GM21360 (cell line): ENCODE measurements at regions not wholly inside any gene's neighbourhood (a gene's known extent, or its start where the extent isn't known, plus 50 kb on each side); places are given as distances from the start of the nearest gene placed in this dataset.

Experiments used
- ATAC-seq: cut with Tn5 transposase; IDR thresholded peaks from one replicate; pipeline ENCODE4 v1.9.1; 2021; ENCODE audit warnings: mild to moderate bottlenecking, moderate library complexity; ENCODE audit not compliant: unreplicated experiment

DNA sequence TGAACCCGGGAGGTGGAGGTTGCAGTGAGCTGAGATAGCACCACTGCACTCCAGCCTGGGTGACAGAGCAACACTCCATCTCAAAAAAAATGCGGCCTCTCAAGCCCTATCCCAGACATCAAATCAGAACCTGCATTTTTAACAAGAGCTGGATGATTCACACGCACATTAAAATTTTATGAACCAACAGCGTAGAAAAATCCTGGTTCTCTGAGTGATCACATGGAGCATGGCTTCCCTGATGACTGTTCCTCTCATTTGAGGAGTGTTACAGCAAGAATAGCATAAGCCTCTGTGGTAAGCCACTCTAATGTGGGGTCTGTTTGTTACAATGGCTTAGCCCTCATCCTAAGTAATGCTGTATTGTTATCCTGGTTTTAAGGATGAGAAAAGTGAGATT lies 163.6 kb downstream of the BRMS1L start:
- no peak for ATAC-seq

DNA sequence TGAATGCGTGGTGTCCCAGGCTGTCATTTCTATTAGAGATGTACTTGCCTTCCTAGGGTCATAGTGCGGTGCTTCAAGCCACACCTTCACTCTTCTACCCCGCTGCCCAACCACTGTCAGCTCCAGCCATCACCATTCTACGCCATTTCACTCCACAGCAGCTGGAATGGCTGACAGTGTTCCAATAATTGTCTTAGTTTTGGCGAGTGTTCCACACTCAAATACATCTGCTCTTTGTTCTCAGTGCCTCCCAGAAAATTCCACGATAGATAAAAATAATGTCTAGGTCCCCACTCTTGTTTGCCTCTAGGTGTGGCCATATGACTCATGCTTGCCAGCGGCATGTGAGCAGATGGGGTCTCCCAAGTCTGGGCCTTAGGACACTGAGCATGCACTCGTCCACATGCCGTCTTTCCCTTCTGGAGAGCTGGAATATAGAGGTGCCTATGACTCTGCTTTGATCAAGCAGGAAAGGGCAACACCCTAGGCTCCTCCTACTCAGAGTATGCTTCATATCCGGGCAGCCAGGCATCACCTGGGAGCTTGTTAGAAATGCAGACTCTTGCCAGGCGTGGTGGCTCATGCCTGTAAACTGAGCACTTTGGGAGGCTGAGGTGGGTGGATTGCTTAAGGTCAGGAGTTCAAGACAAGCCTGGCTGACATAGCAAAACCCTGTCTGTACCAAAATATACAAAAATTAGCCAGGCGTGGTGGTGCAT lies 163.0 kb downstream of the BRMS1L start:
- ATAC-seq: no peak

DNA sequence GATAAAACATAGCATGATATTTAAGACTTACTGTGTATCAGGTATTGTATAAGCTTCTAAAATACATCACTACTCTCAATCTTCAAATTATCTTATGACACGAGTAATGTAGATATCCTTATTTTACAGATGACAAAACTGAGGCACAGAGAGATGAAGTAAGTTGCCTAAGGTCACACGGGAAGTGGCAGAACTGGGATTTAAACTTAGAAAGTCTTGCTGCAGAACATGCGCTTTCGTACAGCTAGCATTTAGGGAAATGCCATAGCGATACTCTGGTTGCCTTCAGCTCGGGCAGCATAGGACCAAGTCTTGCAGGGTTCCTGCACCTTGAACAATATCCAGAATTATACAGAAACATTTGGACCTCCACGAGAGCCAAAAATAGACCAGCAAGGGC lies 162.4 kb downstream of the BRMS1L start:
- ATAC-seq: no peak

DNA sequence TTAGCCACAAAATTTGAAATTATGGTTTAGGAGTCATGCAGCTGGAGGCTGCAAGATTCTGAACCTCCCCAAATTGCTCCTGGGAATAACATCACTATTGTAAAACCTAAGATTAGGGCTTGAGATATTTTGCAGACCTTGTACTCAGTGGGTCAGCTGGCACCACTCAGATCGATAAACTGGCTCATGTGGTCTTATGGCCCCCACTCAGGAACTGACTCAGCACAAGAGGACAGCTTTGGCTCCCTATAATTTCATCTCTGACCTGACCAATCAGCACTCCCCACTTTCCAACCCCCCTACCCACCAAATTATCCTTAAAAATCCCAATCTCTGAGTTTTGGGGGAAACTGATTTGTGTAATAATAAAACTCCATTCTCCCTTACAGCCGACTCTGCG lies 161.6 kb downstream of the BRMS1L start:
- ATAC-seq: no peak

DNA sequence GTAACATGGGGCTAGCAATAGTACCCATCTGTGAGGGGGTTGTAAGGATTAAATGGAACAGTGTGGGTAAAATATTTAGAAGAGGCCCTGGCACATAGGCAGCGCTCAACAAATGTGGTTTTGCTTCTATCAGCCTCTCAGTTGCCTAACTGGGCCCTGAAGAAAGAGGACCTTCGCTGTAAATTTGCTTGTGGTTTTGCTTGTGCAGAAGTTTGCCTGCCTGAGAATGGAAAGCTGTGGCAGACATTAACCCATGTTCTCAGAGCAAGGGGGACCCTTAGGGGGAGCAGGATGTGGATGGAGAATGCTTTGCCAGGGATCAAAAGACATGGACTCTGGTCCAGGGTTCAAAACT lies 160.1 kb downstream of the BRMS1L start:
- ATAC-seq: peak; percentile 55

DNA sequence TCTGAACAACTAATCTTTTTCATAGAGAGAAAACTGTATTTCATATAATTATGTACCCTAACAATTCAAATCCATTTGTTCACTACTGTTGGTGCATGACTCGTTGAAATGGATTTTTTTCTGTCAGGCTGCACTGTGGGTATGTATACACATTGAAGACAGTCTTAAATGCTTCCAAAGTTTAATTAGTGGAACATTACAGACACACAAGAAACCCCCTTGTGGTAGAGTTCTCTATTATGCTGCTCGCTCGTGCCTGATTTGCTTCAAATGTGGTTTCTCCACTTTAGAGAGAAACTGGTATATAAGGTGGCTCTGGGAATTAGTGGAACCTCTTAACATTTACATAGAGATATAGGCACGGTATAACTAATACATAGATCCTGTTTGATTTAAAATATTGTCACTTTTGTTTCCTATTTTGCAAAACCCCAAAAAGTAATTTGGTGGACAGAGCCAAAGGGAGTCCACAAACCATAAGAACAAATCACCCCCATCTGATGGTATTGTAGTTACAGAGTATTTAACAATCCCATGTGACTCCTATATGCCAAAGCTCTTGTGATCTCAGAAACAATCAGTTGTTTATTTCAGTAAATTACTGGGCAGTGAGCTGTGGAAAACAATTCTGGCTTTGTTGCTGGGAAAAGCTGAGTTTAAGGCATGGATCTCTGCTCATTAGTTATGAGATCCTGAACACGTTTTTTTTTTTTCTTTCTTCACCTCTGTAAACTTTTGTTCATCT lies 159.5 kb downstream of the BRMS1L start:
- peak; percentile 51 for ATAC-seq

DNA sequence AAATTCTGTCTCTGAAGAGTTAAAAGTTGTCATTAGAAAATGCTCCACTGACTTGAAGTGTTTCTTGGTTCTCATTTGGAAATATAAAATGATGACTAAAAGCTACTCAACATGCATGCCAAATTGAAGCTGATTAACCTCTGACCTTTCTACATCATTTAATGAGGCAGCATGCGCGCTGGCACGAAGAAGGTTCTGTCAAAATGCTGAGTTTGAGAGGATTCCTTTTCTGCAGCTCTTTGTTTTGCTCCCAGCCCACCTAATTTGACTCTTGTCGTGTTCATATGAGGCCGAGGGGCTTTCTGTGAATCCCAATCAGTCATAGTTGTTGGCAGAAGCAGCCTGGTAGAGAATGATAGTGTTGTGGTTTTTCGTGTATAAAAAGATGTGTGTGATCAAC lies 153.4 kb downstream of the BRMS1L start:
- no peak for ATAC-seq

DNA sequence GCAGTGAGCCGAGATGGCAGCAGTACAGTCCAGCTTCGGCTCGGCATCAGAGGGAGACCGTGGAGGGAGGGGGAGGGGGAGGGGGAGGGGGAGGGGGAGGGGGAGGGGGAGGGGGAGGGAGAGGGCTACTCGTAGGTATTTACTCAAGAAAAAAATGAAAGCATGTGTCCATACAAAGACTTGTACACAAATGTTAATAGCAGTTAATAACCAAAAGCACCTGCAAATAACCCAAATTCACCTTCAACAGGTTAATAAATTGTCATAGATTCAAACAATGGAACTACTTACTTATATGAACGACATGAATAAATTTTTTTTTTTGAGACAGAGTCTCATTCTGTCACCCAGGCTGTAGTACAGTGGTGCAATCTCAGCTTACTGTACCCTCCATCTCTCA lies 152.4 kb downstream of the BRMS1L start:
- ATAC-seq: no peak

DNA sequence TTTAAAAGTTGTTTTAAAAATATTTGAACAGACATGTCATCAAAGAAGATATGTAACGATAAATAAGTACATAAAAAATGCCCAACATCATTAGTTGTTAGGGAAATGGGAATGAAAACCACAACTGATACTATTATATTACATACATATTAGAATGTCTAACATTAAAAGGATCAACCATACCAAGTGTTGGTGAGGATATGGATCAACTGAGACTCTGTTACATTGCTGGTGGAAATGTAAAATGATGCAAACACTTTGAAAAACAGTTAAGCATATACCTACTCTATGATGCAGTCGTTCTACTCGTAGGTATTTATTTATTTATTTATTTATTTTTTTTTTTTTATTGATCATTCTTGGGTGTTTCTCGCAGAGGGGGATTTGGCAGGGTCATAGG lies 149.7 kb downstream of the BRMS1L start:
- ATAC-seq: no peak

DNA sequence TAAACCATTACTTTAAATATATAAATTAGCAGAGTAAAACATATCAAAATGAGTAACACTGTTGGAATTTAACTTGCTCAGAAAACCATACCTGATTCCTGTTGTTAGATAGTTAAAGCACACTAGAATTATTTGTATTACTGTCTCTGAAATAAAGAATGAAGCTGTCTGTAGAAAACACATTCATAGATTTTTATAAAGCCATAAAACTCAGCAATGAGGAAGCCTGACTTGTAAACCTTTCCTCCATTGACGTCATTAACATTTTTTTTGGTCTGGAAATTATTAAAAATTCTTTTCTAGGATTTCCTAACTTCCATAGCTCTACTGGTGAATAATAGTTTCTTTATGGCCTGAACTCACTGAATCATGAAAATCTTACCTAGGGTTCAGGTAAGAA lies 147.6 kb downstream of the BRMS1L start:
- no peak for ATAC-seq

DNA sequence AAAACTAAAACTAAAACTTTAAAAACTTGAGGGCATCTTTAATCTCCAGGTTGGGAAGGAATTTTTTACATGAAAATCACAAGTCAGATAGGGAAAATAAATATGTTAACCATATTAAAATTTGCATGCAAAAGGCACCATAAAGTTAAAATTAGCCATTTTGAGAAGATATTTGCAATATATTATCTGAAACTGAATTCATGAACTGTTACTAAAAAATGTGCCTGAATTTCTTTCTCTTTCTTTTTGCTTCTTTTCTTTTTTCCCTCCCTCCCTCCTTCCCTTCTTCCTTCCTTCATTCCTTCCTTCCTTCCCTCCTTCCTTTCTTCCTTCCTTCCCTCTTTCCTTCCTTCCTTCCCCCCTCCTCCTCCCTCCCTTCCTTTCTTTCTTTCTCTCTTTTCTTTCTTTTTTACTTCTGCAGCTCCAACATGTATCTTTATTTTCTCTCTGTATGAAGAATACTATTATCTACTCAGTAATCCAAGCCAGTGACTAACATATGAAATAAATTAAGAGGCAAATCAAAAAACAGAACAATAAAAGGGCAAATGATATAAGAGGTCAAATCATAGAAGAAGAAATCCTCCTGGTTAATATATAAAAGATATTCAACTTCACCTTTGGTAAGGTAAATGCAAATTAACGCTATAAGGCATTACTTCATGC lies 146.0 kb downstream of the BRMS1L start:
- ATAC-seq: no peak

DNA sequence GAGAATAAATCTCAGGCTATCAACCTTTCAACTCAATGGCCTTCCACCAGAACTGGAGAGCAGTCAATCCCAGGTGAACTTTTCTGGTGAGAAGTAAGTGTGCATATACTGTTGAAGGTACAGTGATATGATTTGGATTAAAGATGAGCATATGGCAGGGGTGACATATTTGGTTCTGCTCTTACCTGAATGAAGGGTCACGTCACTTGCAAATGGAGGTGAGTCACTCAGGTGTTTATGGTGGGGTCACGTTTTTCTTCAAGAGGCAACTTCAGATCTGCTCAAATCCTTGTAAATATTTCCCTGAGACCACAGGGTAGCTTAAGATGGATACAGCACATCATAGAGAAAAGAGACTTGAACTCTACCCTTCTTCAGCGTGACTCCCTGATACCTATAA lies 143.2 kb downstream of the BRMS1L start:
- ATAC-seq: no peak

DNA sequence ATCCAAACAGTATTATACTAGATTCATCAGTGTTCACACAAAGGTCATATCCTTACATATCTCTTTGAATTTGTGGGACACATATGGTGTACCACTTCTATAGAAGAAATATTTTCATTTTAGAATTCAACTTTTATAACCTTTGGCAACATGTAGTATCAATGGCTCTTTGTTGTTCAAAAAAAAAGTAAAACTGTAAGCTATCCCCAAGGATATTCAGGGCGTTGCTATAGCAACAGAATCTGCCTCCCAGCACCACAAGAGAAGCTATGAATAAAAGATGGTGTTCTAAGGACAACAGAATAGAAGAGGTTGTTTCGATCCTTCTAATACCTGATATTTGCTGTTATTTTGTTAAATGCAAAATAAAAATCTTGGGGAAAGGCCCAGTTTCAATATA lies 139.3 kb downstream of the BRMS1L start:
- no peak for ATAC-seq

DNA sequence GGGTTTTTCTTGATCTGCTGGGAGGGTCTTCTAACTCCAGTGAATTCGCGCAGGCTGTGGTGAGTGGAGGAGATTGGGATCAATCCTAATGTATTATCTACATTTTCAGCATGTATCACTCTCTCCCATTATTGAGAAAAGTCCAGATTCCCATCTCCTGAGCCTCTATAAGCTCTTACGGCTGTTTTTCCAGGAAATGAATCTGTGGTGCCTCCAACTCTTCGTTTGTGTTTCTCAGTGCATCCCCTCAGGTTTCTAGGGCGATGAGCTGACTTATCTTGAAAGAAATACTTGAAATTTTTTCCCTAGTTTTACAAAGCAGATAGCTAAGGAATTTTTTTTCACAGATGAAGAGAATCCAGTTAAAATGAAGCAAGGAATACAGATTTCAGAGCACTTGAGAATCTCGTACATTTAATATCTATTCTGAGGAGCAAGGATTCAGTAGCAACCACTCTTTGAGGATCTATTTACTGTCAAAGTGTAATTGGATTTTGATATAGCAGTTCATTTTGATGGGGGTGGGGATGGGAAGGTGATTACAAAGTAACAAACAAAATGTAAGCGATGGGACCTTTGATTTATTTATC lies 138.7 kb downstream of the BRMS1L start:
- no peak for ATAC-seq

DNA sequence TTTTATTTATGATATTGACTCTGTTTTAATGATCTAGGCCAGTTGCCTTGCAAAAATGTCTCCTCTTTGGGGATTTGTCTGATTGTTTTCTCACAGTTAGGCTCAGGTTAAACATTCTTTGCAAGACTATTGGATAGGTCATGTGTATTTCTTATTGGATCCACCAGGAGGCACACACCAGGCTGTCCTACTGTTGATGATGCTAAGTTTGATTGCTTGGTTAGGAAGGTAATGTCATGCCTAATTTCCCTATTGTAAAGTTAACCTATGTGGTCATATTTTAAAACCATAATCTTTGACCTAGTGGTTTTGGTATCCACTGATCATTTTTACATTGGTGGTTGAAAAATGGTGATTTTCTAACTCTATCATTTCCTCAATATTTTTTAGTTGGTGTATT lies 137.1 kb downstream of the BRMS1L start:
- ATAC-seq: no peak

DNA sequence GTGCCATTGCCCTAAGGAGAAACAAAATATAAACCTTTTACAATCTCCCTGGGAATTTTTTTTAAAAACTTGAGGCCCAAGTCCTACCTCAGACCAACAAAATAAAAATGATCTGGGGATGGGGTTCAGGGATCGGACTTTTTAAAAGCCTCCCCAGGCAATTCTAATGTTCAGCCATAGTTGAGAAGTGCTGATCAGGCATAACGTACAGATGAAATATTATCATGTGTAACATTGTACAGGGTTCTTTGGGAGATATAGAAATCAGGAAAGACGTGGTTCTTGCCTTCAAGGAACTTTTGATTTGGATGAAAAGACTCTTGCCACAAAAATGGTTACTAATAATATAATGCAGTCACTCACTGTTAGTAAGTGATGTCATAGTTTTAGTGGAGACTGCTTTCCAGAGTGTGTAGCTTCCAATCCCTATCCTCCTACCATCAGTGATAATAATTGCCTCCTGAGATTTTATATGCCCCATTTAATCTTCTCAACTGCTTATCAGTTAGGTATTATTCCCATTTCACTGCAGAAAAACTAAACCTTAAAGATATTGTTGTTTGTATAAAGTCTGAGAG lies 135.6 kb downstream of the BRMS1L start:
- no peak for ATAC-seq

DNA sequence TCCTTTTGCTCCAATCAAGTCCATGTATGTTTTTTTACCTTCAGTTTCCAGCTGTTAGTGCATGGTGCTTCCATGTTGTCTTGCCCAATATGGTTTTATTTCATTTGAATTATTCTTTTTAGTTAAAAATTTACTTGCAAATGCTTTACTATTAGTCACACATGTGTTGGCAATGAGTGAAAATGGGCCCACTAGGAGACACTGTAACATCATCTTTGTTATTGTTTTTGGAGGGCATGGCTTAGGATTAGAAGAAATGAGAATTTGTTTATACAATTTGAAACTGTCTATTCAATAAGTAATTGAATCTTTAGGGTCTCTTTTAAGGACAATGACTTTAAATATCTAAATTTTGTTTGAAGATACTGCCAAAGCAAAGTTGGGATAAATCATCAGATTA lies 133.7 kb downstream of the BRMS1L start:
- ATAC-seq: no peak

DNA sequence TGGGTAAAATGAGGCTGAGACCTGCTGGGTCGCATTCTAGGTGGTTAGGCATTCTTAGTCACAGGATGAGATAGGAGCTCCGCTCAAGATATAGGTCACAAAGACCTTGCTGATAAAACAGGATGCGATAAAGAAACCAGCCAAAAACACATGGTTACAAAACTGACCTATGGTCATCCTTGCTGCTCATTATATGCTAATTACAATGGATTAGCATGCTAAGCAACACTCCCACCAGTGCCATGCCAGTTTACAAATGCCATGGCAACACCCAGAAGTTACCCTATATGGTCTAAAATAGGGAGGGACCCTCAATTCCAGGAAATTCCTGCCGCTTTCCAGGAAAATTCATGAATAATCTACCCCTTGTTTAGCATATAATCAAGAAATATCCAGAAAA lies 132.4 kb downstream of the BRMS1L start:
- ATAC-seq: no peak

DNA sequence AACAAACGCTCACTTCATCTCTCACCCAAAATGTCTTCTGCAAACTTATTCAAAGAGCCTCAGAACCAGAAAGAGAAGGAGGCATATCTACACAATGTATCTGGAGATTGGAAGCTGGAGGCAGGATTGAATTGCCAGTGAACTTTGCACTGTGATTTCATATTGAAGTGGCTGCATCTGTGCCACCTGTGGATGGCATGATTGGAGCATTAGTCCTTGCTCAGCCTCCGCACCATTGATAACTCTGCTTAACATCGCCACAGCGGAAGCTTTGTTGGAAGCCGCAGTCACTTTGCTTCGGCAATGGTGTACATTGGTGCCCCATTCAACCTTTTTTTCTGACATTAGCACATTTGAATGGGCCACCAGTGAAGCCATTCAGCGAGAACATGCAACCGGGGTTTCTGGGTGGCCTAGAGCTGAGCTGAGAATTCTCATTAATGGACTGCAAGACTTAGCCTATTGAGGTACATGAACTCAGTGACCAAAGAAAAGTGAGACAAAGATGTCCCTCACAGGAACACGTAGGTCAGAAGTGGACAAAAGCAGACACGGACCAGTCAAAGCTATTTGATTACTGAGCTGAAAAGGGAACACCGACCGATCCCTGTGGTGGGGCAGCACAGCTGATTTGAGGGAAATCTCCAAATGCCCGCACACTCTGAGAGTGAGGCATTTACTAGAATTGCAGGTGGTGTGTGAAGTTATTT lies 130.4 kb downstream of the BRMS1L start:
- no peak for ATAC-seq

DNA sequence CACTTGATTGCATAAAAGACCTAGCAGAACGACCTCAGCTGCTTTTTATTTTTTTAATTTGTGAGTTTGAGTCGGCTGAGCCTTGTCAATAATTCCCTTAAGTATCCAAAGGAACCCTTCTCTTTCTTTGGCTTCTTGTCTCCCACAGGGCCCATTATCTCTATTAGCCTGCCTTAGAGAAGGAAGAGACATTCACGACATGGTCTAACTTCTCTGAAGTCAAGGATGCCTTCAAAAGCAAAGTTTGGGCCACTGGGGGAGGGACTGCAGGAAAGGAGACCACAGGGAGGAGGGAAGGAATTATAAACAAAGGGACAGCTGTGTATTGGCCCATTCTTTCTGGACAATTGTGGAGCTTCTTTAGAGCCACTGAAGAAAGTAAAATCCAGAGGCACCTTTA lies 126.4 kb downstream of the BRMS1L start:
- no peak for ATAC-seq
